Liver (tissue), 8 donors: ENCODE measurements at regions not wholly inside any gene's neighbourhood (a gene's known extent, or its start where the extent isn't known, plus 50 kb on each side); places are given as distances from the start of the nearest gene placed in this dataset.

Experiments
- DNase-seq: peaks from one replicate; pipeline ENCODE4 v3.0.0-alpha.2; 2017; ENCODE audit warnings: low spot score
- H3K27ac ChIP-seq, 2 donors: one replicate each; pipeline ENCODE4 v1.7.0; 2013; ENCODE audit warnings: inconsistent platforms in 2 of 2, low read length in 2 of 2, control low read depth in 1 of 2, low read depth in 1 of 2, mild to moderate bottlenecking in 1 of 2
- H3K27me3 ChIP-seq, 4 donors: one replicate each; pipeline versions ENCODE4 v1.6.1 to v1.7.0; 2013; ENCODE audit warnings: low read length in 3 of 4, inconsistent platforms in 1 of 4, mild to moderate bottlenecking in 1 of 4, moderate library complexity in 1 of 4; ENCODE audit not compliant: control insufficient read depth in 4 of 4, insufficient read depth in 4 of 4
- H3K36me3 ChIP-seq, 4 donors: one replicate each; pipeline versions ENCODE4 v1.6.1 to v1.7.0; 2013; ENCODE audit warnings: low read length in 3 of 4, mild to moderate bottlenecking in 3 of 4, low read depth in 1 of 4, moderate library complexity in 1 of 4; ENCODE audit not compliant: control insufficient read depth in 4 of 4, insufficient read depth in 3 of 4
- H3K4me1 ChIP-seq, 4 donors: one replicate each; pipeline versions ENCODE4 v1.6.1 to v1.7.0; 2013; ENCODE audit warnings: low read length in 3 of 4, mild to moderate bottlenecking in 3 of 4, moderate library complexity in 1 of 4; ENCODE audit not compliant: control insufficient read depth in 4 of 4, insufficient read depth in 4 of 4
- H3K4me3 ChIP-seq, 3 donors: one replicate each; pipeline versions ENCODE4 v1.6.1 to v1.7.0; 2013; ENCODE audit warnings: low read length in 3 of 3, control low read depth in 1 of 3, low read depth in 1 of 3, mild to moderate bottlenecking in 1 of 3
- H3K9ac ChIP-seq, 2 donors: one replicate each; pipeline ENCODE4 v1.7.0; 2013; ENCODE audit warnings: low read length in 2 of 2, mild to moderate bottlenecking in 2 of 2, moderate library complexity in 2 of 2, control low read depth in 1 of 2, low read depth in 1 of 2
- H3K9me3 ChIP-seq, 4 donors: one replicate each; pipeline versions ENCODE4 v1.6.1 to v1.7.0; 2013; ENCODE audit warnings: low read length in 3 of 4; ENCODE audit not compliant: control insufficient read depth in 4 of 4
- EGR1 ChIP-seq, 2 donors: IDR thresholded peaks; 2 replicates each; pipeline ENCODE4 v1.6.1; 2016 to 2018; ENCODE audit warnings: antibody characterized with exemption in 2 of 2, low read depth in 2 of 2
- FOXA1 ChIP-seq: IDR thresholded peaks from 2 replicates; pipeline ENCODE4 v1.6.1; 2016; ENCODE audit warnings: antibody characterized with exemption
- FOXA2 ChIP-seq: IDR thresholded peaks from 2 replicates; pipeline ENCODE4 v1.6.1; 2016; ENCODE audit warnings: antibody characterized with exemption
- GABPA ChIP-seq, 2 donors: IDR thresholded peaks in 1 of 2; conservative IDR thresholded peaks in 1 of 2; 2 replicates each; pipeline ENCODE4 v1.6.1; 2016; ENCODE audit warnings: antibody characterized with exemption in 2 of 2, mild to moderate bottlenecking in 1 of 2, moderate library complexity in 1 of 2
- HNF4A ChIP-seq, 2 donors: conservative IDR thresholded peaks; 2 replicates each; pipeline ENCODE4 v1.6.1; 2016; ENCODE audit warnings: antibody characterized with exemption in 2 of 2, mild to moderate bottlenecking in 2 of 2
- HNF4G ChIP-seq: IDR thresholded peaks from 2 replicates; pipeline ENCODE4 v1.6.1; 2016; ENCODE audit warnings: antibody characterized with exemption
- JUND ChIP-seq, 2 donors: IDR thresholded peaks; 2 replicates each; pipeline ENCODE4 v1.6.1; 2016; ENCODE audit warnings: antibody characterized with exemption in 2 of 2
- NR2F2 ChIP-seq: IDR thresholded peaks from 2 replicates; pipeline ENCODE4 v1.6.1; 2016; ENCODE audit warnings: antibody characterized with exemption
- RAD21 ChIP-seq, 2 donors: IDR thresholded peaks; 2 replicates each; pipeline ENCODE4 v1.6.1; 2016; ENCODE audit warnings: antibody characterized with exemption in 2 of 2, mild to moderate bottlenecking in 2 of 2
- RXRA ChIP-seq, 2 donors: IDR thresholded peaks; 2 replicates each; pipeline ENCODE4 v1.6.1; 2017 to 2018; ENCODE audit warnings: antibody characterized with exemption in 2 of 2, mild to moderate bottlenecking in 1 of 2
- SP1 ChIP-seq: IDR thresholded peaks from 2 replicates; pipeline ENCODE4 v1.6.1; 2018; ENCODE audit warnings: antibody characterized with exemption, mild to moderate bottlenecking
- TAF1 ChIP-seq: conservative IDR thresholded peaks from 2 replicates; pipeline ENCODE4 v1.6.1; 2016; ENCODE audit warnings: antibody characterized with exemption, mild to moderate bottlenecking
- YY1 ChIP-seq: IDR thresholded peaks from 2 replicates; pipeline ENCODE4 v1.6.1; 2016; ENCODE audit warnings: antibody characterized with exemption, mild to moderate bottlenecking
- WGBS: extraction: QIAGEN DNeasy Blood & Tissue Kit; methylation state at CpG from one replicate; pipeline ENCODE4 v1.1.7; 2013; 5-methylcytosine and 5-hydroxymethylcytosine counted together
- TF ChIP-seq, protein P1 (sequence below): IDR thresholded peaks from 2 replicates; pipeline ENCODE4 v1.6.1; 2016; ENCODE audit warnings: antibody characterized with exemption
- TF ChIP-seq, protein P2 (sequence below): IDR thresholded peaks from 2 replicates; pipeline ENCODE4 v1.6.1; 2016; ENCODE audit warnings: antibody characterized with exemption
- TF ChIP-seq, protein P3 (sequence below): IDR thresholded peaks from 2 replicates; pipeline ENCODE4 v1.6.1; 2016; ENCODE audit warnings: antibody characterized with exemption
- TF ChIP-seq, protein P4 (sequence below): IDR thresholded peaks from 2 replicates; pipeline ENCODE4 v1.6.1; 2016; ENCODE audit warnings: antibody characterized with exemption, mild to moderate bottlenecking
- TF ChIP-seq, protein P5 (sequence below): fragments of 150-350 bp; IDR thresholded peaks from 2 replicates; pipeline ENCODE4 v1.5.1; 2017; ENCODE audit warnings: improper control_type of control experiment, low read depth, low read length; ENCODE audit not compliant: missing input control
- donor health status: healthy.
- donor health status: healthy.
- donor health status: healthy.
- donor health status: healthy.
- donor health status: healthy.

DNA sequence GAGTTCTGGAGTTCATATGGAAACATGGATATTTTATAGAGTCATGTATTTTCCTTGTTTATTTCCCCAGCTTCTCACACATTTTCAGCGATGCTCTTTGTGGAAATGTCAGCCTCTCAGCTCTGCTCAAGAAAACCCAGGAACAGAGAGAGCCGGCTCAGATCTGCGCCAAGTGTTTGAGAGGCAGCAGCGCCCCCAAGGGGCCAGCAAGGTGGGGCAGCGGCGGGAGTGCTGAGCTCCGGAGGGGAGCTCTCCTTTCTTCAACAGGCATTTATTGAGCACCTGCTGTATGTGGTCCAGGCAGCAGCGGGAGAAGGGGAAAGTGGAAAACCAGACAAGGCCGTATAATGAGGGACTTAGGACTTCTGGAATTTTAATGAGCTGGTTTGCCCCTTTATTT is 421.1 kb upstream of the C16orf82 start:
- 18% methylated on average over 9 of the region's 9 CpGs for WGBS
- Histone ChIP-seq H3K4me1 (no peaks in the 10 kb centered on the region), H3K27me3 (peaks cover 0 to 4% (median under 1%) of the 10 kb centered on the region in 4 donors), H3K9me3 (no peaks in the 10 kb centered on the region), H3K4me3 (no peak overlapping the region), H3K27ac (no peak overlapping the region), H3K9ac (no peak overlapping the region), H3K36me3 (no peaks in the 10 kb centered on the region)
- TF ChIP-seq TAF1: no peak
- no peak for TF ChIP-seq YY1
- no peak for TF ChIP-seq NR2F2
- TF ChIP-seq RAD21 (IDR thresholded peaks at IDR 0.05): peak; percentile 21 to 33
- no peak for TF ChIP-seq FOXA1
- TF ChIP-seq, protein P1, sequence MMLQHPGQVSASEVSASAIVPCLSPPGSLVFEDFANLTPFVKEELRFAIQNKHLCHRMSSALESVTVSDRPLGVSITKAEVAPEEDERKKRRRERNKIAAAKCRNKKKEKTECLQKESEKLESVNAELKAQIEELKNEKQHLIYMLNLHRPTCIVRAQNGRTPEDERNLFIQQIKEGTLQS: no peak
- TF ChIP-seq, protein P2, sequence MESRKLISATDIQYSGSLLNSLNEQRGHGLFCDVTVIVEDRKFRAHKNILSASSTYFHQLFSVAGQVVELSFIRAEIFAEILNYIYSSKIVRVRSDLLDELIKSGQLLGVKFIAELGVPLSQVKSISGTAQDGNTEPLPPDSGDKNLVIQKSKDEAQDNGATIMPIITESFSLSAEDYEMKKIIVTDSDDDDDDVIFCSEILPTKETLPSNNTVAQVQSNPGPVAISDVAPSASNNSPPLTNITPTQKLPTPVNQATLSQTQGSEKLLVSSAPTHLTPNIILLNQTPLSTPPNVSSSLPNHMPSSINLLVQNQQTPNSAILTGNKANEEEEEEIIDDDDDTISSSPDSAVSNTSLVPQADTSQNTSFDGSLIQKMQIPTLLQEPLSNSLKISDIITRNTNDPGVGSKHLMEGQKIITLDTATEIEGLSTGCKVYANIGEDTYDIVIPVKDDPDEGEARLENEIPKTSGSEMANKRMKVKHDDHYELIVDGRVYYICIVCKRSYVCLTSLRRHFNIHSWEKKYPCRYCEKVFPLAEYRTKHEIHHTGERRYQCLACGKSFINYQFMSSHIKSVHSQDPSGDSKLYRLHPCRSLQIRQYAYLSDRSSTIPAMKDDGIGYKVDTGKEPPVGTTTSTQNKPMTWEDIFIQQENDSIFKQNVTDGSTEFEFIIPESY: no peak
- TF ChIP-seq, protein P3, sequence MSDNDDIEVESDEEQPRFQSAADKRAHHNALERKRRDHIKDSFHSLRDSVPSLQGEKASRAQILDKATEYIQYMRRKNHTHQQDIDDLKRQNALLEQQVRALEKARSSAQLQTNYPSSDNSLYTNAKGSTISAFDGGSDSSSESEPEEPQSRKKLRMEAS: no peak
- no peak for TF ChIP-seq GABPA (IDR thresholded peaks at IDR 0.05 in 1 of 2, conservative IDR thresholded peaks at IDR 0.05 in 1 of 2)
- no peak for TF ChIP-seq EGR1 (IDR thresholded peaks at IDR 0.05; ENCODE audit: low read depth in 2 of 2)
- no peak for TF ChIP-seq FOXA2
- TF ChIP-seq, protein P4, sequence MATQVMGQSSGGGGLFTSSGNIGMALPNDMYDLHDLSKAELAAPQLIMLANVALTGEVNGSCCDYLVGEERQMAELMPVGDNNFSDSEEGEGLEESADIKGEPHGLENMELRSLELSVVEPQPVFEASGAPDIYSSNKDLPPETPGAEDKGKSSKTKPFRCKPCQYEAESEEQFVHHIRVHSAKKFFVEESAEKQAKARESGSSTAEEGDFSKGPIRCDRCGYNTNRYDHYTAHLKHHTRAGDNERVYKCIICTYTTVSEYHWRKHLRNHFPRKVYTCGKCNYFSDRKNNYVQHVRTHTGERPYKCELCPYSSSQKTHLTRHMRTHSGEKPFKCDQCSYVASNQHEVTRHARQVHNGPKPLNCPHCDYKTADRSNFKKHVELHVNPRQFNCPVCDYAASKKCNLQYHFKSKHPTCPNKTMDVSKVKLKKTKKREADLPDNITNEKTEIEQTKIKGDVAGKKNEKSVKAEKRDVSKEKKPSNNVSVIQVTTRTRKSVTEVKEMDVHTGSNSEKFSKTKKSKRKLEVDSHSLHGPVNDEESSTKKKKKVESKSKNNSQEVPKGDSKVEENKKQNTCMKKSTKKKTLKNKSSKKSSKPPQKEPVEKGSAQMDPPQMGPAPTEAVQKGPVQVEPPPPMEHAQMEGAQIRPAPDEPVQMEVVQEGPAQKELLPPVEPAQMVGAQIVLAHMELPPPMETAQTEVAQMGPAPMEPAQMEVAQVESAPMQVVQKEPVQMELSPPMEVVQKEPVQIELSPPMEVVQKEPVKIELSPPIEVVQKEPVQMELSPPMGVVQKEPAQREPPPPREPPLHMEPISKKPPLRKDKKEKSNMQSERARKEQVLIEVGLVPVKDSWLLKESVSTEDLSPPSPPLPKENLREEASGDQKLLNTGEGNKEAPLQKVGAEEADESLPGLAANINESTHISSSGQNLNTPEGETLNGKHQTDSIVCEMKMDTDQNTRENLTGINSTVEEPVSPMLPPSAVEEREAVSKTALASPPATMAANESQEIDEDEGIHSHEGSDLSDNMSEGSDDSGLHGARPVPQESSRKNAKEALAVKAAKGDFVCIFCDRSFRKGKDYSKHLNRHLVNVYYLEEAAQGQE: no peak
- no peak for TF ChIP-seq HNF4A (conservative IDR thresholded peaks at IDR 0.05)
- no peak for TF ChIP-seq JUND (IDR thresholded peaks at IDR 0.05)
- TF ChIP-seq, protein P5, sequence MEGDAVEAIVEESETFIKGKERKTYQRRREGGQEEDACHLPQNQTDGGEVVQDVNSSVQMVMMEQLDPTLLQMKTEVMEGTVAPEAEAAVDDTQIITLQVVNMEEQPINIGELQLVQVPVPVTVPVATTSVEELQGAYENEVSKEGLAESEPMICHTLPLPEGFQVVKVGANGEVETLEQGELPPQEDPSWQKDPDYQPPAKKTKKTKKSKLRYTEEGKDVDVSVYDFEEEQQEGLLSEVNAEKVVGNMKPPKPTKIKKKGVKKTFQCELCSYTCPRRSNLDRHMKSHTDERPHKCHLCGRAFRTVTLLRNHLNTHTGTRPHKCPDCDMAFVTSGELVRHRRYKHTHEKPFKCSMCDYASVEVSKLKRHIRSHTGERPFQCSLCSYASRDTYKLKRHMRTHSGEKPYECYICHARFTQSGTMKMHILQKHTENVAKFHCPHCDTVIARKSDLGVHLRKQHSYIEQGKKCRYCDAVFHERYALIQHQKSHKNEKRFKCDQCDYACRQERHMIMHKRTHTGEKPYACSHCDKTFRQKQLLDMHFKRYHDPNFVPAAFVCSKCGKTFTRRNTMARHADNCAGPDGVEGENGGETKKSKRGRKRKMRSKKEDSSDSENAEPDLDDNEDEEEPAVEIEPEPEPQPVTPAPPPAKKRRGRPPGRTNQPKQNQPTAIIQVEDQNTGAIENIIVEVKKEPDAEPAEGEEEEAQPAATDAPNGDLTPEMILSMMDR: peak; percentile 11
- TF ChIP-seq SP1: no peak
- TF ChIP-seq HNF4G: no peak
- TF ChIP-seq RXRA (IDR thresholded peaks at IDR 0.05): no peak
- DNase-seq: no peak
